Uterus (tissue), 3 donors: ENCODE measurements at regions not wholly inside any gene's neighbourhood (a gene's known extent, or its start where the extent isn't known, plus 50 kb on each side); places are given as distances from the start of the nearest gene placed in this dataset.

Experiments used
- DNase-seq, 2 donors: peaks; one replicate each; pipeline ENCODE4 v3.0.0-alpha.2; 2019 to 2020
- H3K27ac ChIP-seq, 2 donors: fragments of 200-600 bp; sonication (generic); 1 replicate in 1 of 2; 2 replicates in 1 of 2; pipeline ENCODE4 v1.5.1; 2016 to 2018
- H3K27me3 ChIP-seq, 2 donors: fragments of 200-600 bp; sonication (generic); one replicate each; pipeline ENCODE4 v1.5.1; 2018 to 2019; ENCODE audit warnings: control low read depth in 1 of 2
- H3K36me3 ChIP-seq, 2 donors: fragments of 200-600 bp; sonication (generic); one replicate each; pipeline ENCODE4 v1.5.1; 2019; ENCODE audit warnings: control low read depth in 1 of 2
- H3K4me1 ChIP-seq, 2 donors: fragments of 200-600 bp; sonication (generic); one replicate each; pipeline ENCODE4 v1.5.1; 2018 to 2019; ENCODE audit warnings: control low read depth in 1 of 2
- H3K4me3 ChIP-seq, 2 donors: fragments of 200-600 bp; sonication (generic); 1 replicate in 1 of 2; 2 replicates in 1 of 2; pipeline ENCODE4 v1.5.1; 2018 to 2019; ENCODE audit warnings: mild to moderate bottlenecking in 1 of 2
- H3K9me3 ChIP-seq, 2 donors: fragments of 200-600 bp; sonication (generic); one replicate each; pipeline ENCODE4 v1.5.1; 2019; ENCODE audit warnings: control low read depth in 1 of 2
- CTCF ChIP-seq, 4 experiments: fragments of 200-600 bp in 2 of 4; fragments of 450-650 bp in 2 of 4; sonication (generic) in 2 of 4; IDR thresholded peaks; one replicate each; pipeline ENCODE4 v1.5.1; 2016 to 2019; ENCODE audit warnings: antibody characterized with exemption in 4 of 4, mild to moderate bottlenecking in 2 of 4, moderate library complexity in 1 of 4
- POLR2A ChIP-seq, 2 donors: fragments of 450-650 bp; IDR thresholded peaks; one replicate each; pipeline ENCODE4 v1.6.1; 2016; ENCODE audit warnings: antibody characterized with exemption in 2 of 2, mild to moderate bottlenecking in 1 of 2, moderate library complexity in 1 of 2
- intact Hi-C: fragments of 100-400 bp; cut with DNase I; formaldehyde crosslinking; loops from one replicate; pipeline ENCODE4 v1.15.1; 2023; ENCODE audit warnings: low total_unique reads
- donor health status: DM: yes; HTN: yes; CAD: no.

GRCh38 chr4:126630230-126630629 lies 1002.5 kb upstream of the INTU start:
- H3K4me1 ChIP-seq, result no peaks in the 10 kb centered on the region
- H3K36me3 ChIP-seq, result no peaks in the 10 kb centered on the region
- H3K4me3 ChIP-seq, result no peak overlapping the region
- H3K9me3 ChIP-seq, result no peaks in the 10 kb centered on the region
- intact Hi-C loops, result no loop called here
- DNase-seq, result no peak
- H3K27me3 ChIP-seq, result no peaks in the 10 kb centered on the region
- TF ChIP-seq POLR2A (IDR thresholded peaks at IDR 0.05), result no peak
- TF ChIP-seq CTCF (IDR thresholded peaks at IDR 0.05), result no peak
- H3K27ac ChIP-seq, result no peak overlapping the region

- Histone ChIP-seq H3K27me3 (no peaks in the 10 kb centered on the region), H3K4me1 (no peaks in the 10 kb centered on the region), H3K27ac (no peak overlapping the region), H3K36me3 (no peaks in the 10 kb centered on the region), H3K4me3 (no peak overlapping the region), H3K9me3 (no peaks in the 10 kb centered on the region)
- TF ChIP-seq CTCF (IDR thresholded peaks at IDR 0.05), result no peak
- TF ChIP-seq POLR2A (IDR thresholded peaks at IDR 0.05), result no peak
- DNase-seq, result no peak
- intact Hi-C loops, result no loop called here
Measured at GRCh38 chr4:126633306-126633705, 999.5 kb upstream of the INTU start.

GRCh38 chr4:126637706-126638105 lies 995.1 kb upstream of the INTU start:
- Histone ChIP-seq H3K4me3 (no peak overlapping the region), H3K27ac (no peak overlapping the region), H3K27me3 (no peaks in the 10 kb centered on the region), H3K36me3 (no peaks in the 10 kb centered on the region), H3K4me1 (no peaks in the 10 kb centered on the region), H3K9me3 (no peaks in the 10 kb centered on the region)
- TF ChIP-seq CTCF (IDR thresholded peaks at IDR 0.05) (no peak), POLR2A (IDR thresholded peaks at IDR 0.05) (no peak)
- DNase-seq, result no peak
- intact Hi-C loops, result no loop called here

GRCh38 chr4:126647320-126647719 lies 985.4 kb upstream of the INTU start:
- Histone ChIP-seq H3K27ac (no peak overlapping the region), H3K9me3 (no peaks in the 10 kb centered on the region), H3K4me3 (no peak overlapping the region), H3K27me3 (no peaks in the 10 kb centered on the region), H3K36me3 (no peaks in the 10 kb centered on the region), H3K4me1 (no peaks in the 10 kb centered on the region)
- DNase-seq, result no peak
- no peak for TF ChIP-seq CTCF (IDR thresholded peaks at IDR 0.05)
- intact Hi-C loops, result no loop called here

- Histone ChIP-seq H3K27ac (no peak overlapping the region), H3K9me3 (no peaks in the 10 kb centered on the region), H3K27me3 (no peaks in the 10 kb centered on the region), H3K4me3 (no peak overlapping the region), H3K4me1 (no peaks in the 10 kb centered on the region), H3K36me3 (no peaks in the 10 kb centered on the region)
- TF ChIP-seq POLR2A (IDR thresholded peaks at IDR 0.05) (no peak), CTCF (IDR thresholded peaks at IDR 0.05) (no peak)
- intact Hi-C loops, result no loop called here
- DNase-seq, result no peak
Measured at GRCh38 chr4:126647756-126648397, 984.9 kb upstream of the INTU start.
